ENCODE measurements at regions not wholly inside any gene's neighbourhood (a gene's known extent, or its start where the extent isn't known, plus 50 kb on each side); places are given as distances from the start of the nearest gene placed in this dataset.

DNA sequence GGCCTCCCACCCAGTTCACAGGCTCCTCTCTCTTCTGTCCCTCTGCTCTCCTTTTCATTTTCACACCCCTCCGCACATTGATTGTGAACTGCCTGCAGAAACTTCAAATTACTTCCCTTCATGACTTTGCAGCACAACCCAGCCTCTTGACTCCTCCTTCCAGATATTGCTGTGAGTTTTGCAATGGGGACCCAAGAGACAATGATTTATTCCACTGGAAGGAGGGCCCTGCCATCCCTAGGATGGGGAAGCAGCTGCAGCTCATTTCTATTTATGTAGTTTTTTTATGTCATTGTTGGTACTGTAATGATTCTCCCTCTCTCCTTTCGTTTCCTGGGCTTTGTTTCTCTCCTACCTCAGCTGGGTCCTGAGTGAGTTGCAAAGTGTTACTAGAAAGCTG is 364.9 kb downstream of the ICE1 start:
- no peak overlapping the region for H3K4me3 ChIP-seq
- DNase-seq, result no peak
- no peaks in the 10 kb centered on the region for H3K9me3 ChIP-seq (replicated peaks in 1 of 3)
- intact Hi-C loops (cut with DNase I), result no loop called here
- no peaks in the 10 kb centered on the region for H3K4me1 ChIP-seq (replicated peaks in 1 of 2)
- H3K27ac ChIP-seq, result no peak overlapping the region
- 80 to 88% (median 87%) methylated on average over 2 of the region's 2 CpGs for WGBS, 4 donors
- TF ChIP-seq CTCF (IDR thresholded peaks at IDR 0.05), result no peak
- no peak for TF ChIP-seq POLR2A (IDR thresholded peaks at IDR 0.05)
- no peaks in the 10 kb centered on the region for H3K27me3 ChIP-seq
- H3K36me3 ChIP-seq (replicated peaks in 1 of 2), result no peaks in the 10 kb centered on the region

- Histone ChIP-seq H3K9me3 (replicated peaks in 1 of 3) (no peaks in the 10 kb centered on the region), H3K4me1 (replicated peaks in 1 of 2) (no peaks in the 10 kb centered on the region), H3K27ac (peak overlapping the region in 1 of 5 donors; percentile 51), H3K27me3 (no peaks in the 10 kb centered on the region), H3K36me3 (replicated peaks in 1 of 2) (no peaks in the 10 kb centered on the region), H3K4me3 (no peak overlapping the region)
- no peak for DNase-seq
- TF ChIP-seq POLR2A (IDR thresholded peaks at IDR 0.05), result no peak
- TF ChIP-seq CTCF (IDR thresholded peaks at IDR 0.05), result no peak
- intact Hi-C loops (cut with DNase I), result no loop called here
- WGBS, 4 donors, result 39 to 43% (median 41%) methylated on average over 5 of the region's 5 CpGs
These were observed 361.6 kb downstream of the ICE1 start for GRCh38 chr5:5784101-5784500.

GRCh38 chr5:5783021-5783420 is 360.5 kb downstream of the ICE1 start:
- H3K27me3 ChIP-seq, result no peaks in the 10 kb centered on the region
- intact Hi-C loops (cut with DNase I), result no loop called here
- WGBS, 4 donors, result 78 to 89% (median 85%) methylated on average over 2 of the region's 2 CpGs
- no peaks in the 10 kb centered on the region for H3K36me3 ChIP-seq (replicated peaks in 1 of 2)
- TF ChIP-seq CTCF (IDR thresholded peaks at IDR 0.05) (no peak), POLR2A (IDR thresholded peaks at IDR 0.05) (no peak)
- H3K27ac ChIP-seq, result no peak overlapping the region
- no peak overlapping the region for H3K4me3 ChIP-seq
- H3K9me3 ChIP-seq (replicated peaks in 1 of 3), result no peaks in the 10 kb centered on the region
- no peak for DNase-seq
- no peaks in the 10 kb centered on the region for H3K4me1 ChIP-seq (replicated peaks in 1 of 2)

GRCh38 chr5:5782402-5782801 is 359.9 kb downstream of the ICE1 start:
- H3K9me3 ChIP-seq (replicated peaks in 1 of 3), result no peaks in the 10 kb centered on the region
- no peaks in the 10 kb centered on the region for H3K36me3 ChIP-seq (replicated peaks in 1 of 2)
- 87 to 95% (median 91%) methylated on average over 4 of the region's 4 CpGs for WGBS, 4 donors
- H3K4me3 ChIP-seq, result no peak overlapping the region
- TF ChIP-seq POLR2A (IDR thresholded peaks at IDR 0.05) (no peak), CTCF (IDR thresholded peaks at IDR 0.05) (no peak)
- intact Hi-C loops (cut with DNase I), result no loop called here
- no peaks in the 10 kb centered on the region for H3K4me1 ChIP-seq (replicated peaks in 1 of 2)
- H3K27me3 ChIP-seq, result no peaks in the 10 kb centered on the region
- no peak for DNase-seq
- H3K27ac ChIP-seq, result no peak overlapping the region

Data from adrenal gland (tissue), 9 donors.